ENCODE measurements at regions not wholly inside any gene's neighbourhood (a gene's known extent, or its start where the extent isn't known, plus 50 kb on each side); places are given as distances from the start of the nearest gene placed in this dataset.

DNA sequence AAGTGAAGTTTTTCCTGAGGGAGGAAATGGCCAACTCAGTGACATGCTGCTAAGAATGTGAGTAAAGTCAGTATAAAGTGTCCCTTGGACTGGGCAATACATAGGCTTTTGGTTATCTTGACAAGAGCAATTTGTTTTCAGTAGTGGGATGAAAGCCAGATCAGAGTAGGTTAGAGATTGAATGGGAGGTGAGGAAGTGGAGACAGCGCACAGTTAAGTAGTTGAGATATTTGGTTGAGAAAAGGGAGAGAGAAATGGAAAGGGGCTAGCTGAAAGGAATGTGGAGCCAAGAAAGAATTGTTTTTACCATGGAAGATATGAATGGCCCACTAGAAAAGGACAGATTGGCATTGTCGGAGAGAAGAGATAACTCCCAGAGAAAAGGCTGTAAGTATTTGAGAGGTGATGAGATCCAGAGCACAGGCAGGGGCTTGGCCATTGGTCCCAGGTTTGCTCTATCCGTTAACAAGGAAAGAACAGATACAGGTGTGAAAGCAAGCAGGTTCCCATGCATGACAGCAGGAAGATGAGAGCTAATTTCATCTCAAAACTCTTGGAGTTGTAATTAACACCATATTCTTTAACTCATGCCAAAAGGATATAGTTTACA lies 392.0 kb downstream of the NR2F1-AS1 start:
- TF ChIP-seq POLR2A (IDR thresholded peaks at IDR 0.05; ENCODE audit: low read depth, low read length) (no peak), CREB1 (IDR thresholded peaks at IDR 0.05; ENCODE audit: low read depth) (no peak), SIN3A (IDR thresholded peaks at IDR 0.05; ENCODE audit: low read depth, low read length) (no peak)
- TF ChIP-seq, protein P1, sequence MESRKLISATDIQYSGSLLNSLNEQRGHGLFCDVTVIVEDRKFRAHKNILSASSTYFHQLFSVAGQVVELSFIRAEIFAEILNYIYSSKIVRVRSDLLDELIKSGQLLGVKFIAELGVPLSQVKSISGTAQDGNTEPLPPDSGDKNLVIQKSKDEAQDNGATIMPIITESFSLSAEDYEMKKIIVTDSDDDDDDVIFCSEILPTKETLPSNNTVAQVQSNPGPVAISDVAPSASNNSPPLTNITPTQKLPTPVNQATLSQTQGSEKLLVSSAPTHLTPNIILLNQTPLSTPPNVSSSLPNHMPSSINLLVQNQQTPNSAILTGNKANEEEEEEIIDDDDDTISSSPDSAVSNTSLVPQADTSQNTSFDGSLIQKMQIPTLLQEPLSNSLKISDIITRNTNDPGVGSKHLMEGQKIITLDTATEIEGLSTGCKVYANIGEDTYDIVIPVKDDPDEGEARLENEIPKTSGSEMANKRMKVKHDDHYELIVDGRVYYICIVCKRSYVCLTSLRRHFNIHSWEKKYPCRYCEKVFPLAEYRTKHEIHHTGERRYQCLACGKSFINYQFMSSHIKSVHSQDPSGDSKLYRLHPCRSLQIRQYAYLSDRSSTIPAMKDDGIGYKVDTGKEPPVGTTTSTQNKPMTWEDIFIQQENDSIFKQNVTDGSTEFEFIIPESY (IDR thresholded peaks at IDR 0.05), result no peak

All from GM12878 (cell line).